ENCODE measurements at regions not wholly inside any gene's neighbourhood (a gene's known extent, or its start where the extent isn't known, plus 50 kb on each side); places are given as distances from the start of the nearest gene placed in this dataset.
"Not testable (repeated sequence)": the region's sequence is repeated elsewhere in the genome, so short reads cannot be mapped to it uniquely, and the experiment has no call there.

- not testable (repeated sequence) for TF ChIP-seq CTCF (IDR thresholded peaks at IDR 0.05; ENCODE audit: poor library complexity, severe bottlenecking); RAD21 (conservative IDR thresholded peaks at IDR 0.05); POLR2AphosphoS5 (IDR thresholded peaks at IDR 0.05); EZH2 (IDR thresholded peaks at IDR 0.05; ENCODE audit: borderline replicate concordance, insufficient read depth, low read length, poor library complexity, severe bottlenecking)
These were observed 301.2 kb upstream of the RGS6 start for GRCh38 chr14:71631030-71631429.
